HG02840 (cell line): ENCODE measurements at regions not wholly inside any gene's neighbourhood (a gene's known extent, or its start where the extent isn't known, plus 50 kb on each side); places are given as distances from the start of the nearest gene placed in this dataset.
"Not testable (repeated sequence)": the region's sequence is repeated elsewhere in the genome, so short reads cannot be mapped to it uniquely, and the experiment has no call there.

Experiments used
- ATAC-seq: cut with Tn5 transposase; IDR thresholded peaks from one replicate; pipeline ENCODE4 v1.9.1; 2021; ENCODE audit warnings: mild to moderate bottlenecking, moderate library complexity, moderate number of reproducible peaks; ENCODE audit not compliant: unreplicated experiment, low FRiP score

DNA sequence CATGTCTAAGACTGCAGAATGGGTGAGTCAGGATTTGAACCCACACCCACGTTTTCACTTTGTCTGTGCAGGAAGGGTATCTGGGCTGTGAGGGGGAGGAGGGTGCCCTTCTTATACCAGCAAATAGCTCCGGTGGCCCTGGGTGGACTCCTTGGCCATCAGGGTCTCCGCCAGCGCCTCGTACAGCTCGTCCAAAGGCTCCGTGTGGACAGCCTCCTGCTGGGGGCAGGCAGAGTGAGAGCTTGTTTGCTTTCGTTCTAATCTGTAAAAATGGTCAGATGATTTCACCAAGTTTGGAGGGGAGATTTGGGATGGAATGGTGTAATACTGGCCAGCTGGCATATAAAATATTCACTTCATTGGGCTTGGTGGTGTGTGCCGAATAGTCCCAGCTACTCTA, 111.7 kb upstream of the CCZ1B start:
- ATAC-seq, result not testable (repeated sequence)

GRCh38 chr7:6938284-6938683, 112.2 kb upstream of the CCZ1B start:
- ATAC-seq, result not testable (repeated sequence)

DNA sequence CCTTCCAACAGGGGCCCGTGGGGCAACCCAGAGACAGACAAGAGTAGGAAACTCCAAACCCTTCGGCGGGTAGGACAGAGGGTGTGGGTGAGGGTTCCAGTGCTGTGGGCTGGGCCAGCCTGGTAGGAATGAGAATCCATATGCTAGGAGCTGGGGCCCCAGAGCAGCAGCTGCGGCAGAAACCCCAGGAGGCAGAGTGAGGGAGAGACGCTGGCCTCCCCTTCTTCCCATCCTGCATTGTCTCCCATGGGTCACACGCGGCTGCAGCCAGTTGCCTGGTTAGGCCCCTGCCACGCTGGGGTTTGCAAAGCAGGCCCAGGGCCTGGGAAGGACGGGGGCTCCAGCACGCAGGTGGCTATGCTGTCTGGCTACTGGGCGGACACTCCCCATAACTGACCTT, 113.1 kb upstream of the CCZ1B start:
- ATAC-seq, result not testable (repeated sequence)

- ATAC-seq, result not testable (repeated sequence)
Observed at GRCh38 chr7:6939896-6940295, 113.8 kb upstream of the CCZ1B start.

GRCh38 chr7:6946873-6947272, 120.8 kb upstream of the CCZ1B start:
- ATAC-seq, result not testable (repeated sequence)

DNA sequence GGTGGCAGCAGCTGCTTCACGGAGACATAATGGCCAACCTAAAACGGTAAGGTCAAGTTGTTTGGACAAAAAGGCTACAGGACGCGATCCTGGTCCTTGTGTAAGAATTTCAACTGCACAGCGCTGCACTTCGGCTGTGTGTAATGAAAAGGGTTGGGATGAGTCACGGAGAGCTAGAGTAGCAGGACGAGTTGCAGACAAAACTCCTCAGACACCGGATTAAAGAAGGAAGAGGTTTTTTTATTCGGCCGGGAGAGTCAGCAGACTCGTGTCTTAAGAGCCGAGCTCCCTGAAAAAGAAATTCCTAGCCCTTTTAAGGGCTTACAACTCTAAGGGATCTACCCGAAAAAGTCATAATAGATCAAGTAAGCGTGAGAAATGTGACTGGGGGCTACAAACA, 124.2 kb upstream of the CCZ1B start:
- ATAC-seq, result not testable (repeated sequence)

DNA sequence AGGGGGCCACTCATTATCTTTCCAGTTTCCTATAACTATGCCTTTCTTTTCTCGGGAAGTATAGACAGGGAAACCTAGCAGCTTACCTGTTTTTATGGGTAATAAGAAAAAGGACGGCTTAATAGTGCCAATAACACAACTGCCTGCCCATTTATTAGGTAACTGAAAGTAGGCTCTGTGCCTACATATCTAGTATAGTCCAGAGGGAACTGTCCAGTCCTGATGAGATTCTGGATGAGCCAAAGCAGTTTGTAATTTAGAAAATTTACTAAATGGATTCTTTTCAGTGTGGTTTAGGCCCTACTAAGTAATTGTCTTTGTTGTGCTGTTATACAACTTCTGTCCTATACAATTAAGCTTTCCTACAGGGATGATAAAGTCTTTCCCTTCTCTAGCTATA, 125.5 kb upstream of the CCZ1B start:
- ATAC-seq, result not testable (repeated sequence)

DNA sequence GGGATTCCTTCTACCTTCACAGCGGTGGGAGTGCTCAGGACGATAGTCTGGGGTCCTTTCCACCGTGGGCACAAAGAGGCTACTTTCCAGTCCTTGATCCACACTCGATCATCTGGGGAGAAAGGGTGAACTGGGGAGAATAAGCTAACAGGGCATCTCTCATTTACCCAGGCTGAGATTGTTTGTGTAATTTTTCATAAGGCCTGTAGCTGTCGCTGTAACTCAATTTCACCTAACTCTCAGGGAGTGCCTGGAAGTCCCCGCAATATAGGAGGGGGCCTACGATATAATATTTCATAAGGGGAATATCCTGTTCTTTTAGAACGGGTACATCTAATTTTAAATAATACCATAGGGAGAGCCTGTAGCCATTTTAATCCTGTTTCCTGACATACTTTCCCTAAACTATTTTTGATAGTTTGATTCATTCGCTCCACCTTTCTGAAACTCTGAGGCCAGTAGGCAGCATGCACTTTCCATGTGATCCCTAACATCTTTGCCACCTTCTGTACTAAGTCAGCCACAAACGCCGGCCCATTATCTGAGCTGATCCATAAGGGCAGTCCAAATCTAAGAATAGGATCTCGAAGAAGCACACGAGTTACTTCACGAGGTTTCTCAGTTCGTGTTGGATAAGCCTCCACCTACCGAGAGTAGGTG, 127.2 kb upstream of the CCZ1B start:
- not testable (repeated sequence) for ATAC-seq

- not testable (repeated sequence) for ATAC-seq
Observed at GRCh38 chr7:6953798-6954181, 127.7 kb upstream of the CCZ1B start.

GRCh38 chr7:6955385-6955784, 129.3 kb upstream of the CCZ1B start:
- ATAC-seq, result not testable (repeated sequence)

- ATAC-seq, result not testable (repeated sequence)
Observed at GRCh38 chr7:6955990-6956566, 130.0 kb upstream of the CCZ1B start.

- ATAC-seq, result not testable (repeated sequence)
Observed at GRCh38 chr7:6958371-6958770, 132.3 kb upstream of the CCZ1B start.

DNA sequence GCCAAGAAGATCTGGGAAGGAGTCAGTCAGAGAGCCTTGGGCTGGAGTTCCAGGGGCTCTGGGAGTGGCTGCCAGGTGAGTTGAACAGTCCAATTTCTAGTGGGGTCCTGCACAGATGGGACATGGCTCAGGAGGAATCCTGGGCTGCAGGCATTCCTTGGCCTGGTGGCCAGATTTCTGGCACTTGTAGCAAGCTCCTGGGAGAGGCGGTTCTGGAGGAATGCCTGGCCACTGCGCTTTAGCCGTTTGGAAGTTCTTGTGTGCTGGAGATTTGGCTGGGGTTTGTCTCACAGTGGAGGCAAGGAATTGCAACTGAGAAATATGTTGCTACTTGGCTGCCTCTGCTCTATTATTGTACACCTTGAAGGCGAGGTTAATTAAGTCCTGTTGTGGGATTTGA, 133.9 kb upstream of the CCZ1B start:
- not testable (repeated sequence) for ATAC-seq

DNA sequence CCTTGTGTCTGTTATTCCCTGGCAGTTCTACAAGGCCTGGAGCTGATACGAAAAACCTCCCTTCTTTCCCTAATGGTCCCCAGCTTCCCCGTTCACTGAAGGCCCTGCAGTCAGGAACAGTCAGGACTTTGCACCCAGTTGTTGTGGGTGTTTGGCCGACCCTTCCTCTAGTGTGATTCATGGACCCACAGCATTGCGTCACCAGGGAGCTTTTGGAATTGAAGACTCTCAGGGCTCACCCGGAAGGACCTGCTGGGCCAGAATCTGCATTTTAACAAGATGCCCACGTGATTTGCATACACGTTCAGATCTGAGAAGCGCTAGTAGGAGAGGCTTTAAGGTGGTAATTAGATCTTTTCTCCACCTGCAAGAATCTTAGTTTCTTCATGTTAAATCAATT, 136.8 kb upstream of the CCZ1B start:
- ATAC-seq, result not testable (repeated sequence)

DNA sequence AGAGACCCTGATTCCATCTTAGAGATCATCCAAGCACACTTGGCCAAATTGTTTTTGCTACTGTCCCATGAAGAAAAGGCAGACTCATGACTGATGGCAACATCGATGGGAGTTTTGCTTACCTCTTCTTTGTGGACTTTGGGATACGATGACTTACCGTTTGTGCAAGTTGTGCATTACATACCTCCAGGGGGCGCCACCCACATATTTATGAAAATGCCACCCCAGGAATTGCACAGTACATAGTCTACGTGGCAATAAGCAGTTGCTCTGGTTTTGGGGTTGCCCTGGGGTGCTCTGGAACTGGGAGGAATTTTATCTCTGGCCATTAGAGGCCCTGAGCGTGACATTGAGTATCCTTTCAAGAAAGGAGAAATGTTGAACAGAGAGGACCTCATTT, 139.0 kb upstream of the CCZ1B start:
- not testable (repeated sequence) for ATAC-seq

GRCh38 chr7:6970180-6970579, 144.1 kb upstream of the CCZ1B start:
- not testable (repeated sequence) for ATAC-seq

DNA sequence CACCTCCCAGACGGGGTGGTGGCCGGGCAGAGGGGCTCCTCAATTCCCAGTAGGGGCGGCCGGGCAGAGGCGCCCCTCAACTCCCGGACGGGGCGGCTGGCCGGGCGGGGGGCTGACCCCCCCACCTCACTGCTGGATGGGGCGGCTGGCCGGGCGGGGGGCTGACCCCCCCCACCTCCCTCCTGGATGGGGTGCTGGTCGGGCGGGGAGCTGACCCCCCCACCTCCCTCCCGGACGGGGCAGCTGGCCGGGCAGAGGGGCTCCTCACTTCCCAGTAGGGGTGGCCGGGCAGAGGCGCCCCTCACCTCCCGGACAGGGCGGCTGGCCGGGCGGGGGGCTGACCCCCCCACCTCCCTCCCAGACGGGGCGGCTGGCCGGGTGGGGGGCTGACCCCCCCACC, 148.8 kb upstream of the CCZ1B start:
- not testable (repeated sequence) for ATAC-seq

- not testable (repeated sequence) for ATAC-seq
Observed at GRCh38 chr7:6975346-6975745, 149.3 kb upstream of the CCZ1B start.

- not testable (repeated sequence) for ATAC-seq
Observed at GRCh38 chr7:6977368-6977767, 151.3 kb upstream of the CCZ1B start.

GRCh38 chr7:6978326-6978725, 152.3 kb upstream of the CCZ1B start:
- not testable (repeated sequence) for ATAC-seq

DNA sequence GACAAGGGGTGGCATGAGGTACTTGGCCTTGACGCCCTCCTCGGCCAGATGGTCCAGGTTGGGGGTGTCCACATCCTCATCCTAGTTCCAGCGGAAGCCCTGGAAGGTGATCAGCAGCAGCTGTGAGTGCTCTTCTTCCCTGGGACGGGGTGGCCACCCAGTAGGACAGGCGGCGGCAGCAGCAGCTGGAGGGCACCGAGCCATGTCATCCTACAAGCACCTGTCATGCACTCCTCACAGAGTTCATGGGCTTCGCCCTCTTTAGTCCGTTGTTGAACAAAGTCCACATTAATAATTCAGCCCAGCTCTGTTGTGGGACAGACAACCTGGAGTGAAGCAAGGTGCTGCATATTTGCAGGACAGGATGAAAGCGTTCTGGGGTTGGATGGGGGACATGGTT, 153.4 kb upstream of the CCZ1B start:
- not testable (repeated sequence) for ATAC-seq

DNA sequence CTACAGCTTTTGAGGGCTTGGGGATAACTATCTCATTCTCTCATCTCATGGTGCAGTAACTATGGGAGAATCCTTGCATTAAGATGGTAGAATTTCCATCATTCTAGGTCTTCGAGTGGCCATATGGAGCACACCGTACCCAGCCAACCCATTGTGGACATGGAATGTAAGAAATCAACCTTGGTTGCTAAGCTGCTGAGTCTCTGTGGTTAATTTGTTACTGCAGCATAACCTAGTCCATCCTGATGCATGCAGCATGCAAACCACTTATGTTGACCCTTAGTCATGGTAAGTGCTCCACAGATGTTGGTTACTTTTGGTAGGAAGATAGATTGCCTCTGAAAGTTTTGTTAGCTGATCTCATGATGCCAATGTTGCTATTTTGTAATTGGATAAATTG, 156.3 kb upstream of the CCZ1B start:
- not testable (repeated sequence) for ATAC-seq
